Right cardiac atrium (tissue), 5 donors: ENCODE measurements at regions not wholly inside any gene's neighbourhood (a gene's known extent, or its start where the extent isn't known, plus 50 kb on each side); places are given as distances from the start of the nearest gene placed in this dataset.

Source experiments
- ATAC-seq, 2 donors: fragments of 200-7000 bp; cut with Tn5 transposase; one replicate each; pipeline versions ENCODE4 v1.8.0 to v1.9.1; 2020; ENCODE audit warnings: moderate library complexity in 2 of 2, mild to moderate bottlenecking in 1 of 2
- DNase-seq, 3 donors: peaks; one replicate each; pipeline ENCODE4 v3.0.0-alpha.2; 2020
- H3K27ac ChIP-seq: one replicate; pipeline ENCODE4 v1.5.1; 2013; ENCODE audit warnings: mild to moderate bottlenecking, low read length, control low read depth, moderate library complexity
- H3K27me3 ChIP-seq: one replicate; pipeline ENCODE4 v1.6.1; 2013; ENCODE audit not compliant: control insufficient read depth, insufficient read depth
- H3K4me1 ChIP-seq: one replicate; pipeline ENCODE4 v1.6.1; 2013; ENCODE audit warnings: low read length; ENCODE audit not compliant: control insufficient read depth, insufficient read depth
- H3K4me3 ChIP-seq: one replicate; pipeline ENCODE4 v1.5.1; 2013; ENCODE audit warnings: low read length, control low read depth
- H3K9me3 ChIP-seq: one replicate; pipeline ENCODE4 v1.6.1; 2013; ENCODE audit warnings: low read length; ENCODE audit not compliant: control insufficient read depth
- WGBS: extraction: QIAGEN DNeasy Blood & Tissue Kit; methylation state at CpG from one replicate; pipeline ENCODE4 v1.1.7; 2013; 5-methylcytosine and 5-hydroxymethylcytosine counted together
- intact Hi-C, 4 donors: fragments of 100-400 bp; cut with DNase I; formaldehyde crosslinking; loops; one replicate each; pipeline versions ENCODE4 v1.11.0 to v1.14.0; 2022 to 2023
- donor health status: healthy with polysubstance abuse.
- donor health status: DM: no; HTN: yes; CAD: no.
- donor health status: DM: no; HTN: no; CAD: no.
- donor health status: DM: no; HTN: yes; CAD: no; lungs with severe emphysema.
- donor health status: DM: yes; HTN: yes; CAD: no.

DNA sequence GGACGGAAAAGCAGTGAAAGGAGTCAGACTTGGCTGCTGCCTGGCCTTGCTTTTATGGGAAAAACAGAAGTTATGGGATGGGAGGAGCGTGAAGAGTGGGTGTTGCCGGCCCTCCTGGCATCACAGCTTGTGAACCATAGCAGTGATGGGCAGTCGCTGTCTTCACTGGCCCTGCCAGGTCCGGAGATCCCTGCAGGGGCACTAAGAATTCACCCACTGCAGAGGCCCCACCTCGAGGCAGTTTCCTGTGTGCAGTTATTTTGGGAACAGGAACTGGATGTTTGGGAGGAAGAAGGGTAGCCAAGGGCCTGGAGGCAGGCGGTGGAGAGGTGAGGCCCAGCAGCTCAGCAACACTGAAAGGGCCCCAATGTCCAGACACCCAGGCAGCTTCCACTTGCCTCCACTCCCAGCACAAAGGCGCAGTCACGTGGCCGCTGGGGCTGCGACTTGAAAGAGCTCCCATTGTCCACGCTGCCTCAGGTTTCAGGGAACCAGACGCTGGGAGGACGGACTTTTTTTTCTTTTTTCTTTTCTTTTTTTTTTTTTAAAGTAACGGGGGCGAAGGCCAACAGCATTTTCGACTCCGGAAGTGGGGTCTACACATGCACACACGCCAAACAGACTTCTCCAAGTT is 255.6 kb downstream of the ZNF621 start:
- H3K9me3 ChIP-seq: no peaks in the 10 kb centered on the region
- ATAC-seq: peak; percentile 89
- H3K27me3 ChIP-seq: no peaks in the 10 kb centered on the region
- H3K4me3 ChIP-seq: no peak overlapping the region
- WGBS: 25% methylated on average over 19 of the region's 19 CpGs
- peak; percentile 83 to 93 (median 90) for DNase-seq
- intact Hi-C loops: no loop called here
- H3K27ac ChIP-seq: peak overlapping the region; percentile 88
- H3K4me1 ChIP-seq: peaks cover 11% of the 10 kb centered on the region

- peak overlapping the region; percentile 1 for H3K4me3 ChIP-seq
- intact Hi-C loops: no loop called here
- 36% methylated on average over 12 of the region's 12 CpGs for whole genome bisulfite sequencing
- DNase-seq (peak; percentile 67 to 85 (median 84)), ATAC-seq (peak; percentile 79 to 86)
- peak overlapping the region; percentile 88 for H3K27ac ChIP-seq
- H3K9me3 ChIP-seq: no peaks in the 10 kb centered on the region
- no peaks in the 10 kb centered on the region for H3K27me3 ChIP-seq
- peaks cover 11% of the 10 kb centered on the region for H3K4me1 ChIP-seq
These were observed 256.2 kb downstream of the ZNF621 start for GRCh38 chr3:40780925-40781406.

DNA sequence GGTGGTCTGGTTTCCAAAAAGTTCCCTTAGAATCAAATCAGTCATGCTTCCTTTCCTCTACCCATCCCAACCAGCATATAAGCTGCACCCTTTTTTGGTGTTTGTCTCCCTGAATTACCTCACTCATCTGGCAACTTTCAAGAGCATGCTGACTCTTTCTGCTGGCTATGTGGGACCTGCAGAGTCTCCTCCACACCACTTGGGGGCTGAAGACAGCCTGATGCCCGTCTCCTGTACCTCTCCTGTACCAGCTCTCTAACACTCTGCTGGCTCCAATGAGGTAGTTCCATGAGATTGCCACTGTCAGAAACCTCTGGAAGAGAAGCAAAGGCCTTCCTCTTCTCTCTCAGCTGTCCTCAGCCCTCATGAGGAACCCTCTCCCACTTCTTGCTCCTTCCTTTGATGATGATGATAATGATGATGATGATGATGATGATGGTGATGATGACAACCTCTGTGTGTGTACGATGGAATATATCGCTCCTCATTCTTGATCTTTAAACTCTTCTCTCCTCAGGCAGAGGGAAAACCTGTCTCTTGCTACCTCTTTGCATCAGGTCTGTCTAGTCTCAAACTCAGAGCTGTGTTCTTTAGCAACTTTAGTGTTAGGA is 257.5 kb downstream of the ZNF621 start:
- Histone ChIP-seq H3K27me3 (no peaks in the 10 kb centered on the region), H3K9me3 (no peaks in the 10 kb centered on the region), H3K4me1 (peaks cover 11% of the 10 kb centered on the region), H3K27ac (no peak overlapping the region), H3K4me3 (no peak overlapping the region)
- WGBS: 83% methylated on average over 3 of the region's 3 CpGs
- no peak for DNase-seq
- intact Hi-C loops: no loop called here
- ATAC-seq: no peak

DNA sequence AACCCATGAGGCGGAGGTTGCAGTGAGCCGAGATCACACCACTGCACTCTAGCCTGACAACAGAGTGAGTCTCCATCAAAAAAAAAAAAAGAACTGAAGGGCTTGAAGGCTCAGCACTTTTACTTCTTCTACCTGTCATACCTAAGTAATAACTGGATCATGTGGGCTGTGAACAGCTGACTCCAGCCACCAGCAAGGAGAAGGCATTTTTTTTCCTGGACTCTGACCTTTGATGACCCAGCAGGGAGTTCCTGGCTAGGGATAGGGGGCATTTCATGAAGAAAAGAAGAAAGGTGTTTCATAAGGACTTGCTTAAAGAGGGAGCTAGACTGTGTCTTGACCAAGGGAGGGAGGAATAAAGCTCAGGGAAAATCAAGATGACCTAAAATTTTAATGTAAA is 266.0 kb downstream of the ZNF621 start:
- no peak for DNase-seq
- Histone ChIP-seq H3K4me1 (no peaks in the 10 kb centered on the region), H3K27ac (no peak overlapping the region), H3K4me3 (no peak overlapping the region), H3K9me3 (no peaks in the 10 kb centered on the region), H3K27me3 (no peaks in the 10 kb centered on the region)
- 91% methylated on average over 2 of the region's 2 CpGs for WGBS
- ATAC-seq: no peak
- intact Hi-C loops: no loop called here

GRCh38 chr3:40793730-40794129 is 269.0 kb downstream of the ZNF621 start:
- no peak overlapping the region for H3K4me3 ChIP-seq
- H3K9me3 ChIP-seq: no peaks in the 10 kb centered on the region
- H3K4me1 ChIP-seq: no peaks in the 10 kb centered on the region
- intact Hi-C loops: no loop called here
- H3K27ac ChIP-seq: no peak overlapping the region
- ATAC-seq (no peak), DNase-seq (no peak)
- H3K27me3 ChIP-seq: no peaks in the 10 kb centered on the region
- WGBS: 61% methylated on average over 4 of the region's 4 CpGs

GRCh38 chr3:40800343-40800742 is 275.6 kb downstream of the ZNF621 start:
- no peak for DNase-seq
- no peak overlapping the region for H3K27ac ChIP-seq

GRCh38 chr3:40801284-40801741 is 276.6 kb downstream of the ZNF621 start:
- no peak overlapping the region for H3K27ac ChIP-seq
- H3K4me1 ChIP-seq: no peaks in the 10 kb centered on the region
- DNase-seq: no peak
- no peak overlapping the region for H3K4me3 ChIP-seq
- no peaks in the 10 kb centered on the region for H3K27me3 ChIP-seq
- H3K9me3 ChIP-seq: no peaks in the 10 kb centered on the region
- intact Hi-C loops: no loop called here
- ATAC-seq: no peak
- 85% methylated on average over 4 of the region's 4 CpGs for WGBS

More at GRCh38 chr3:40800343-40800742, 275.6 kb downstream of the ZNF621 start:
- H3K4me1 ChIP-seq: no peaks in the 10 kb centered on the region
- ATAC-seq: peak; percentile 35 to 36
- no peaks in the 10 kb centered on the region for H3K9me3 ChIP-seq
- H3K4me3 ChIP-seq: no peak overlapping the region
- intact Hi-C loops: no loop called here
- H3K27me3 ChIP-seq: no peaks in the 10 kb centered on the region

GRCh38 chr3:40803311-40803710 is 278.6 kb downstream of the ZNF621 start:
- Histone ChIP-seq H3K9me3 (no peaks in the 10 kb centered on the region), H3K4me1 (no peaks in the 10 kb centered on the region), H3K27me3 (no peaks in the 10 kb centered on the region), H3K4me3 (no peak overlapping the region), H3K27ac (no peak overlapping the region)
- ATAC-seq: no peak
- intact Hi-C loops: no loop called here
- no peak for DNase-seq
- 53% methylated on average over 2 of the region's 2 CpGs for WGBS

DNA sequence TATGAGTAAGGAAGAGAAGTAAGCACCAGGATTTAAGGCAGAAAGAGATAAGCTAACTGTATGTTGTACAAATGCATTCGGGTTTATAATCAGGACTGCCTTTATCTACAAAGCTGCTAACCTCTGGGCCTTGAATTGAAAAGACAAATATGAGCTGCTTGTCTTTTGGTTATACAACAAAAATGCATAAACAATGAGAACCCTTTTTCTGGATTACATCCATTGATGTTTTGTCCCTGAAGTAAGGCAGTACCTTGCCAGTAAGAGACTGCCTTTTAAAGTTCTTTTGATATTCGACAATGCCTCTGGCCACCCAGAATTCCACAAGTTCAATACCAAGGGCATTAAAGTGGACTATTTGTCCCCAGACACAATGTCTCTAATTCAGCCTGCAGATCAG is 280.7 kb downstream of the ZNF621 start:
- intact Hi-C loops: no loop called here
- Histone ChIP-seq H3K4me3 (no peak overlapping the region), H3K9me3 (no peaks in the 10 kb centered on the region), H3K27me3 (no peaks in the 10 kb centered on the region), H3K4me1 (no peaks in the 10 kb centered on the region), H3K27ac (no peak overlapping the region)
- 59% methylated on average over 2 of the region's 2 CpGs for WGBS
- no peak for DNase-seq
- ATAC-seq: no peak

DNA sequence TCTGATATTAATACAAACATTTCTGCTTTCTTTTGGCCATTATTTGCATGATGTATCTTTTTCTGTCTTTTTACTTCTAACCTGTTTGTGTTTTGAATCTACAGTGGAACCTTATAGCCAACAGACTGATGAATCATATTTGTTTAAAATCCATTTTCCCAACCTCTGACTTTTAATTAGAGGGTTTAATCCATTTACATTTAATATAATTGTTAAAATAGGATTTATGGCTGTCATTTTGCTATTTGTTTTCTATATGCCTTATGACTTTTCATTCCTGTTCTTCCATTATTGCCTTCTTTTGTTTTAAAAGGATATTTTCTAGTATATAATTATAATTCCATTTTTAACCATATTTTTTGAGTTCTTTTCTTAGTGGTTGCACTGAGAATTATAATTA is 286.1 kb downstream of the ZNF621 start:
- intact Hi-C loops: no loop called here
- H3K4me3 ChIP-seq: no peak overlapping the region
- H3K27me3 ChIP-seq: no peaks in the 10 kb centered on the region
- no peak for DNase-seq
- no peak for ATAC-seq
- H3K4me1 ChIP-seq: no peaks in the 10 kb centered on the region
- no peaks in the 10 kb centered on the region for H3K9me3 ChIP-seq
- H3K27ac ChIP-seq: no peak overlapping the region

DNA sequence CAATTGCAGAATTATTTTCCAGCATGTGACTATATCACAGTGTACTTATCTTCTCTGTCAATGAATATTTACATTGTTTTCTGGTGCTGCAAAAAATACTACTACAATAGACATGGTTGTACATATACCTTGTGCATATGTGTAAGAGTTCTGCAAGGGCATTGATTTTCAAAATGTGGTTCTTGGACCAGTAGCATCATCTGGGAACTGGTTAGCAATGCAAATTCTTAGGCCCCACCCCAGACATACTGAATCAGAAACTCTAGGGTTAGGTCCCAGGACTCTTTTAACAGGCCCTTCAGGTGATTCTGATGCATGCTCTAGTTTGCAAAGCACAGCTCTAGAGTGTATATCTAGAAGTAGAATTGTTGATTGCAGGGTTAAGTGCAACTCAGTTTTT is 292.3 kb downstream of the ZNF621 start:
- ATAC-seq (no peak), DNase-seq (no peak)
- intact Hi-C loops: no loop called here
- H3K4me1 ChIP-seq: no peaks in the 10 kb centered on the region
- H3K27ac ChIP-seq: no peak overlapping the region
- H3K27me3 ChIP-seq: no peaks in the 10 kb centered on the region
- H3K4me3 ChIP-seq: no peak overlapping the region
- no peaks in the 10 kb centered on the region for H3K9me3 ChIP-seq
